Endothelial cell of umbilical vein (primary cell): ENCODE measurements at regions not wholly inside any gene's neighbourhood (a gene's known extent, or its start where the extent isn't known, plus 50 kb on each side); places are given as distances from the start of the nearest gene placed in this dataset.

Experiments
- BruUV-seq: library from RNA; stranded (reverse); fragments of 400-500 nt; replicated peaks from 2 replicates; lab custom pipeline; 2021; lab: Mats Ljungman, UMichigan
- CTCF ChIA-PET: fragments of 300-600, 350-600 bp; sonication (Branson Sonifier 250); formaldehyde crosslinking; loops from one replicate; lab custom pipeline; 2021; ENCODE audit warnings: antibody characterized with exemption, inconsistent platforms; lab: Charles Lee
- POLR2A ChIA-PET: fragments of 300-600, 350-600 bp; sonication (Branson Sonifier 250); formaldehyde crosslinking; loops from one replicate; lab custom pipeline; 2021; ENCODE audit warnings: antibody characterized with exemption, inconsistent platforms; lab: Charles Lee
- DNase-seq: peaks from one replicate; pipeline ENCODE4 v3.0.0-alpha.2; 2011; ENCODE audit warnings: low read depth, low spot score
- FAIRE-seq: peaks from 2 replicates; lab custom pipeline; 2011; peaks lifted over from hg19 to GRCh38; lab: Jason Lieb, UNC
- H2AFZ ChIP-seq: 2 replicates; pipeline ENCODE4 v1.6.0; 2012; ENCODE audit warnings: low read depth, low read length, control low read depth, inconsistent platforms
- H3K27ac ChIP-seq: 2 replicates; pipeline ENCODE4 v1.5.1; 2011; ENCODE audit warnings: low read depth, mild to moderate bottlenecking, control low read depth, low read length, moderate library complexity; ENCODE audit not compliant: insufficient read depth
- H3K27me3 ChIP-seq, 2 experiments: 2 replicates each; pipeline versions ENCODE4 v1.6.0 to v1.6.1; 2011; ENCODE audit warnings: low read length in 2 of 2, mixed read lengths in 1 of 2; ENCODE audit not compliant: control insufficient read depth in 2 of 2, insufficient read depth in 2 of 2
- H3K36me3 ChIP-seq, 2 experiments: 2 replicates in 1 of 2; 3 replicates in 1 of 2; pipeline ENCODE4 v1.5.1; 2011; ENCODE audit warnings: low read length in 2 of 2, mild to moderate bottlenecking in 1 of 2, moderate library complexity in 1 of 2; ENCODE audit not compliant: control insufficient read depth in 2 of 2, insufficient read depth in 2 of 2; ENCODE audit errors: extremely low read depth in 1 of 2
- H3K4me1 ChIP-seq: 3 replicates; pipeline ENCODE4 v1.5.1; 2011; ENCODE audit warnings: mild to moderate bottlenecking, low read length; ENCODE audit not compliant: control insufficient read depth, insufficient read depth; ENCODE audit errors: extremely low read depth
- H3K4me2 ChIP-seq: 2 replicates; pipeline ENCODE4 v1.6.1; 2011; ENCODE audit warnings: low read length, control low read depth, mixed read lengths; ENCODE audit not compliant: insufficient read depth
- H3K4me3 ChIP-seq, 3 experiments: fragments of 200-600 bp in 1 of 3; sonication (generic), shearing (Covaris generic) in 1 of 3; replicated peaks in 1 of 3; 2 replicates each; pipeline ENCODE4 v1.5.1; 2011 to 2016; ENCODE audit warnings: control low read depth in 3 of 3, low read length in 3 of 3, mild to moderate bottlenecking in 2 of 3, inconsistent platforms in 1 of 3, low read depth in 1 of 3, moderate library complexity in 1 of 3; ENCODE audit not compliant: insufficient read depth in 1 of 3
- H3K79me2 ChIP-seq: 2 replicates; pipeline ENCODE4 v1.6.0; 2012; ENCODE audit warnings: low read length, inconsistent platforms; ENCODE audit not compliant: control insufficient read depth, insufficient read depth
- H3K9ac ChIP-seq: replicated peaks from 2 replicates; pipeline ENCODE3; 2011; ENCODE audit warnings: low read length, control low read depth; ENCODE audit not compliant: insufficient read depth; ENCODE audit errors: extremely low read depth
- H3K9me1 ChIP-seq: replicated peaks from 3 replicates; pipeline ENCODE4 v1.6.0; 2011; ENCODE audit warnings: mild to moderate bottlenecking, low read length; ENCODE audit not compliant: control insufficient read depth, insufficient read depth; ENCODE audit errors: extremely low read depth
- H3K9me3 ChIP-seq: replicated peaks from 2 replicates; pipeline ENCODE4 v1.5.1; 2012; ENCODE audit warnings: low read length, inconsistent platforms; ENCODE audit not compliant: control insufficient read depth, insufficient read depth
- H4K20me1 ChIP-seq: replicated peaks from 2 replicates; pipeline ENCODE3; 2011; ENCODE audit warnings: mild to moderate bottlenecking, low read length; ENCODE audit not compliant: control insufficient read depth, insufficient read depth; ENCODE audit errors: extremely low read depth
- EZH2 ChIP-seq: IDR thresholded peaks from 2 replicates; pipeline ENCODE4 v1.6.1; 2012; ENCODE audit warnings: borderline replicate concordance, low read depth, mild to moderate bottlenecking, moderate library complexity, low read length, inconsistent platforms; ENCODE audit not compliant: severe bottlenecking
- FOS ChIP-seq: IDR thresholded peaks from 2 replicates; pipeline ENCODE4 v1.6.1; 2011; ENCODE audit warnings: mild to moderate bottlenecking, low read length, moderate library complexity, borderline replicate concordance; ENCODE audit not compliant: insufficient read depth
- GATA2 ChIP-seq: IDR thresholded peaks from 2 replicates; pipeline ENCODE4 v1.7.0; 2011; ENCODE audit warnings: low read depth, mild to moderate bottlenecking, moderate library complexity, mixed read lengths, low read length; ENCODE audit not compliant: insufficient read length, insufficient read depth
- JUN ChIP-seq: IDR thresholded peaks from 2 replicates; pipeline ENCODE4 v1.6.1; 2011; ENCODE audit warnings: borderline replicate concordance, low read depth; ENCODE audit not compliant: insufficient read length, insufficient read depth
- MYC ChIP-seq: IDR thresholded peaks from one replicate; pipeline ENCODE4 v1.6.1; 2011; ENCODE audit warnings: mild to moderate bottlenecking, low read depth, low read length
- POLR2A ChIP-seq: IDR thresholded peaks from 2 replicates; pipeline ENCODE4 v1.6.1; 2012; ENCODE audit warnings: low read depth, mild to moderate bottlenecking, control low read depth, low read length
- POLR2AphosphoS5 ChIP-seq: IDR thresholded peaks from 2 replicates; pipeline ENCODE4 v1.6.1; 2012; ENCODE audit warnings: low read depth, mild to moderate bottlenecking, control low read depth, low read length, moderate library complexity; ENCODE audit not compliant: insufficient read depth
- dilution Hi-C: fragments of 300-500 bp; cut with MboI; formaldehyde crosslinking; loops from one replicate; pipeline ENCODE4 v1.15.0; 2019; ENCODE audit warnings: low sequenced_read_pairs; ENCODE audit not compliant: extremely low pct_ligation_motif_present
- intact Hi-C: fragments of 100-400 bp; cut with micrococcal nuclease; formaldehyde crosslinking; loops from one replicate; pipeline ENCODE4 v1.10.0; 2022
- TF ChIP-seq, protein P1 (sequence below): IDR thresholded peaks from 2 replicates; pipeline ENCODE4 v1.6.1; 2011; ENCODE audit not compliant: insufficient read depth, insufficient read length
- TF ChIP-seq, protein P2 (sequence below), 2 donors: IDR thresholded peaks; 1 replicate in 1 of 2; 2 replicates in 1 of 2; pipeline ENCODE4 v1.5.1; 2011; ENCODE audit warnings: low read length in 2 of 2, mild to moderate bottlenecking in 2 of 2, moderate library complexity in 2 of 2, control low read depth in 1 of 2, inconsistent platforms in 1 of 2, low read depth in 1 of 2; ENCODE audit not compliant: insufficient read depth in 1 of 2; ENCODE audit errors: extremely low read depth in 1 of 2

DNA sequence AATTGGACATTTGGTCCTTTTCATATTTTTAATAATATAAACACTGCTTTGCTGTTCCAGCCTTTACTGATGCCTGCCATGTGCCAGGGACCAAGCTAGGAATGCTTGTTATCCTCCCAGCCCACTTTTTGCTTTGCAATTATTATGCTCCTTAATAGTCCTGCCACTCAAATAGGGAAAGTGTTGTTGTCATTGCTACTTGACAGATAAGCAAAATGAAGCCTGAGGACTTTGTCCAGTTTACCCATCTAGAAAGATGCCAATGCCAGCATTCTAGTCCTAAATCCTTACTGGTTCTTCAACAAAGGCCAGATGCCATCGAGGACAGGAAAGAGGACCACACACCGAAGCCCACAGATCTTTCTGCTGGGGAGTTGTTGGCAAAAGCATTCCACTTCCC lies 246.5 kb downstream of the EMP1 start:
- POLR2A ChIA-PET, result no interaction called here
- no peak for FAIRE-seq

More for the DNA sequence above, 246.5 kb downstream of the EMP1 start:
- dilution Hi-C loops, result no loop called here
- Histone ChIP-seq H3K4me2 (no peak overlapping the region), H3K36me3 (no peaks in the 10 kb centered on the region), H2AFZ (no peak overlapping the region), H3K4me1 (no peaks in the 10 kb centered on the region), H3K4me3 (no peak overlapping the region), H3K79me2 (no peaks in the 10 kb centered on the region), H3K9ac (no peak overlapping the region), H4K20me1 (no peaks in the 10 kb centered on the region), H3K27me3 (no peaks in the 10 kb centered on the region), H3K9me3 (no peaks in the 10 kb centered on the region), H3K27ac (no peak overlapping the region), H3K9me1 (no peaks in the 10 kb centered on the region)
- intact Hi-C loops, result no loop called here
- no peak for DNase-seq
- CTCF ChIA-PET, result no interaction called here
- no peak for TF ChIP-seq FOS
- no peak for TF ChIP-seq MYC
- TF ChIP-seq POLR2A, result no peak
- TF ChIP-seq EZH2, result no peak
- TF ChIP-seq GATA2, result no peak
- TF ChIP-seq, protein P1, sequence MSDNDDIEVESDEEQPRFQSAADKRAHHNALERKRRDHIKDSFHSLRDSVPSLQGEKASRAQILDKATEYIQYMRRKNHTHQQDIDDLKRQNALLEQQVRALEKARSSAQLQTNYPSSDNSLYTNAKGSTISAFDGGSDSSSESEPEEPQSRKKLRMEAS, result no peak
- TF ChIP-seq POLR2AphosphoS5, result no peak
- no peak for TF ChIP-seq JUN
- TF ChIP-seq, protein P2, sequence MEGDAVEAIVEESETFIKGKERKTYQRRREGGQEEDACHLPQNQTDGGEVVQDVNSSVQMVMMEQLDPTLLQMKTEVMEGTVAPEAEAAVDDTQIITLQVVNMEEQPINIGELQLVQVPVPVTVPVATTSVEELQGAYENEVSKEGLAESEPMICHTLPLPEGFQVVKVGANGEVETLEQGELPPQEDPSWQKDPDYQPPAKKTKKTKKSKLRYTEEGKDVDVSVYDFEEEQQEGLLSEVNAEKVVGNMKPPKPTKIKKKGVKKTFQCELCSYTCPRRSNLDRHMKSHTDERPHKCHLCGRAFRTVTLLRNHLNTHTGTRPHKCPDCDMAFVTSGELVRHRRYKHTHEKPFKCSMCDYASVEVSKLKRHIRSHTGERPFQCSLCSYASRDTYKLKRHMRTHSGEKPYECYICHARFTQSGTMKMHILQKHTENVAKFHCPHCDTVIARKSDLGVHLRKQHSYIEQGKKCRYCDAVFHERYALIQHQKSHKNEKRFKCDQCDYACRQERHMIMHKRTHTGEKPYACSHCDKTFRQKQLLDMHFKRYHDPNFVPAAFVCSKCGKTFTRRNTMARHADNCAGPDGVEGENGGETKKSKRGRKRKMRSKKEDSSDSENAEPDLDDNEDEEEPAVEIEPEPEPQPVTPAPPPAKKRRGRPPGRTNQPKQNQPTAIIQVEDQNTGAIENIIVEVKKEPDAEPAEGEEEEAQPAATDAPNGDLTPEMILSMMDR (IDR thresholded peaks at IDR 0.05; ENCODE audit: extremely low read depth in 1 of 2, insufficient read depth in 1 of 2, low read depth in 1 of 2, low read length in 2 of 2), result no peak
- BruUV-seq, result no TSS peak
